H9 (cell line): ENCODE measurements at regions not wholly inside any gene's neighbourhood (a gene's known extent, or its start where the extent isn't known, plus 50 kb on each side); places are given as distances from the start of the nearest gene placed in this dataset.

Source experiments
- DNase-seq: peaks from one replicate; pipeline ENCODE4 v3.0.0-alpha.2; 2017
- H2AFZ ChIP-seq: one replicate; pipeline ENCODE4 v1.6.1; 2013; ENCODE audit warnings: mild to moderate bottlenecking, low read length, control low read depth, moderate library complexity
- H2AK5ac ChIP-seq: 2 replicates; pipeline ENCODE4 v1.6.1; 2013; ENCODE audit warnings: low read length, control low read depth, mixed read lengths; ENCODE audit not compliant: insufficient read length
- H2BK120ac ChIP-seq: one replicate; pipeline ENCODE4 v1.6.1; 2013; ENCODE audit warnings: low read depth, mild to moderate bottlenecking, low read length, control low read depth, inconsistent platforms; ENCODE audit not compliant: poor library complexity, severe bottlenecking
- H2BK12ac ChIP-seq: 2 replicates; pipeline ENCODE4 v1.6.1; 2013; ENCODE audit warnings: low read length, control low read depth, mixed read lengths, low read depth; ENCODE audit not compliant: insufficient read length
- H2BK15ac ChIP-seq: 2 replicates; pipeline ENCODE4 v1.6.1; 2013; ENCODE audit warnings: low read depth, low read length, control low read depth
- H2BK20ac ChIP-seq: one replicate; pipeline ENCODE4 v1.6.1; 2013; ENCODE audit warnings: low read depth, mild to moderate bottlenecking, low read length, control low read depth, inconsistent platforms; ENCODE audit not compliant: poor library complexity, severe bottlenecking
- H2BK5ac ChIP-seq: 2 replicates; pipeline ENCODE4 v1.6.1; 2013; ENCODE audit warnings: low read length, control low read depth, mixed read lengths; ENCODE audit not compliant: insufficient read length
- H3K14ac ChIP-seq: 2 replicates; pipeline ENCODE4 v1.6.1; 2013; ENCODE audit warnings: low read length, control low read depth; ENCODE audit not compliant: insufficient read depth
- H3K18ac ChIP-seq: 2 replicates; pipeline ENCODE4 v1.6.1; 2013; ENCODE audit warnings: low read depth, mild to moderate bottlenecking, mixed read lengths, low read length, control low read depth; ENCODE audit not compliant: insufficient read length
- H3K23ac ChIP-seq: 2 replicates; pipeline ENCODE4 v1.6.1; 2013; ENCODE audit warnings: low read length, control low read depth, mixed read lengths, low read depth; ENCODE audit not compliant: insufficient read length
- H3K23me2 ChIP-seq: 2 replicates; pipeline ENCODE4 v1.6.1; 2013; ENCODE audit warnings: low read depth, mild to moderate bottlenecking, mixed read lengths, low read length, control low read depth; ENCODE audit not compliant: insufficient read length, poor library complexity, severe bottlenecking
- H3K27ac ChIP-seq: 2 replicates; pipeline ENCODE4 v1.5.1; 2013; ENCODE audit warnings: low read length, control low read depth, mixed read lengths, low read depth; ENCODE audit not compliant: insufficient read length
- H3K27me3 ChIP-seq: 2 replicates; pipeline ENCODE4 v1.6.1; 2013; ENCODE audit warnings: low read length, control low read depth, inconsistent platforms; ENCODE audit not compliant: insufficient read depth
- H3K4ac ChIP-seq: 2 replicates; pipeline ENCODE4 v1.6.1; 2013; ENCODE audit warnings: low read depth, mild to moderate bottlenecking, control low read depth, inconsistent platforms, low read length, moderate library complexity
- H3K4me1 ChIP-seq: 2 replicates; pipeline ENCODE4 v1.6.1; 2013; ENCODE audit warnings: low read length, control low read depth, inconsistent platforms; ENCODE audit not compliant: insufficient read depth
- H3K4me2 ChIP-seq: 2 replicates; pipeline ENCODE4 v1.6.1; 2013; ENCODE audit warnings: low read length, control low read depth, mixed read lengths; ENCODE audit not compliant: insufficient read length, insufficient read depth
- H3K56ac ChIP-seq: 2 replicates; pipeline ENCODE4 v1.6.1; 2013; ENCODE audit warnings: low read depth, mild to moderate bottlenecking, mixed read lengths, low read length, control low read depth; ENCODE audit not compliant: insufficient read length
- H3K79me1 ChIP-seq: 2 replicates; pipeline ENCODE4 v1.6.1; 2013; ENCODE audit warnings: low read depth, mild to moderate bottlenecking, moderate library complexity, low read length, control low read depth, inconsistent platforms; ENCODE audit not compliant: insufficient read depth, poor library complexity, severe bottlenecking
- H3K79me2 ChIP-seq: 2 replicates; pipeline ENCODE4 v1.6.1; 2013; ENCODE audit warnings: low read length, control low read depth, inconsistent platforms; ENCODE audit not compliant: insufficient read depth
- H3K9ac ChIP-seq: 2 replicates; pipeline ENCODE4 v1.6.1; 2013; ENCODE audit warnings: low read length, control low read depth, mixed read lengths; ENCODE audit not compliant: insufficient read length; ENCODE audit errors: extremely low read depth
- H3K9me3 ChIP-seq: one replicate; pipeline ENCODE4 v1.6.1; 2013; ENCODE audit warnings: low read depth, low read length, inconsistent platforms; ENCODE audit not compliant: control insufficient read depth
- H3T11ph ChIP-seq: one replicate; pipeline ENCODE4 v1.6.1; 2013; ENCODE audit warnings: mild to moderate bottlenecking, low read length, control low read depth, inconsistent platforms
- H4K20me1 ChIP-seq: one replicate; pipeline ENCODE4 v1.6.1; 2013; ENCODE audit not compliant: control insufficient read depth, insufficient read length, insufficient read depth
- H4K5ac ChIP-seq: 2 replicates; pipeline ENCODE4 v1.6.1; 2013; ENCODE audit warnings: low read depth, mild to moderate bottlenecking, mixed read lengths, low read length, control low read depth; ENCODE audit not compliant: insufficient read length
- H4K8ac ChIP-seq: replicated peaks from 2 replicates; pipeline ENCODE4 v1.6.1; 2013; ENCODE audit warnings: low read length, control low read depth, mixed read lengths, low read depth; ENCODE audit not compliant: insufficient read length
- H4K91ac ChIP-seq: 2 replicates; pipeline ENCODE4 v1.6.1; 2013; ENCODE audit warnings: low read depth, mild to moderate bottlenecking, moderate library complexity, mixed read lengths, low read length, control low read depth; ENCODE audit not compliant: insufficient read length
- H3K27ac Mint-ChIP-seq, 3 experiments: 2 replicates in 2 of 3; 3 replicates in 1 of 3; pipeline ENCODE4 v1.8.0; 2020 to 2021; ENCODE audit warnings: mixed read lengths in 3 of 3, mild to moderate bottlenecking in 1 of 3, moderate library complexity in 1 of 3
- H3K27me3 Mint-ChIP-seq: 2 replicates; pipeline ENCODE4 v1.8.0; 2021; ENCODE audit warnings: low read depth, mild to moderate bottlenecking, moderate library complexity, mixed read lengths
- H3K36me3 Mint-ChIP-seq, 3 experiments: 2 replicates in 2 of 3; 3 replicates in 1 of 3; pipeline ENCODE4 v1.8.0; 2020 to 2021; ENCODE audit warnings: low read depth in 3 of 3, mixed read lengths in 3 of 3; ENCODE audit not compliant: insufficient read depth in 1 of 3
- H3K4me1 Mint-ChIP-seq, 2 experiments: 2 replicates each; pipeline ENCODE4 v1.8.0; 2020; ENCODE audit warnings: mixed read lengths in 2 of 2
- H3K4me3 Mint-ChIP-seq, 2 experiments: 2 replicates in 1 of 2; 3 replicates in 1 of 2; pipeline ENCODE4 v1.8.0; 2020 to 2021; ENCODE audit warnings: mild to moderate bottlenecking in 2 of 2, mixed read lengths in 2 of 2, moderate library complexity in 1 of 2
- H3K9me3 Mint-ChIP-seq, 2 experiments: 2 replicates in 1 of 2; 3 replicates in 1 of 2; pipeline ENCODE4 v1.8.0; 2020; ENCODE audit warnings: mild to moderate bottlenecking in 2 of 2, mixed read lengths in 2 of 2, moderate library complexity in 1 of 2
- CTCF ChIP-seq: fragments of 200-600 bp; sonication (generic); conservative IDR thresholded peaks from 3 replicates; pipeline ENCODE4 v1.8.0; 2021; ENCODE audit warnings: antibody characterized with exemption, mild to moderate bottlenecking
- WGBS: extraction: QIAGEN DNeasy Blood & Tissue Kit; methylation state at CpG from one replicate; pipeline ENCODE4 v1.1.7; 2013; ENCODE audit warnings: missing lambda C conversion rate, low lambda C conversion rate, mixed read lengths; ENCODE audit not compliant: insufficient read length; ENCODE audit errors: extremely low coverage; 5-methylcytosine and 5-hydroxymethylcytosine counted together

- no peak overlapping the region for H3K4me2 ChIP-seq
- no peaks in the 10 kb centered on the region for H3K27me3 Mint-ChIP-seq
- H3K14ac ChIP-seq, result no peak overlapping the region
- peaks cover 0 to 2% (median 0%) of the 10 kb centered on the region in 3 experiments; a peak in 3 of 7 replicates for H3K36me3 Mint-ChIP-seq
- H3T11ph ChIP-seq, result no peak overlapping the region
- H3K9me3 Mint-ChIP-seq, result no peaks in the 10 kb centered on the region; a peak in 2 of 5 replicates
- H3K23me2 ChIP-seq, result peaks cover 4% of the 10 kb centered on the region
- H4K5ac ChIP-seq, result no peak overlapping the region
- H3K4ac ChIP-seq, result no peak overlapping the region
- H3K4me3 Mint-ChIP-seq, result no peak overlapping the region
- H3K27ac ChIP-seq, result no peak overlapping the region
- no peak overlapping the region for H3K18ac ChIP-seq
- no peak overlapping the region for H4K8ac ChIP-seq
- no peak for TF ChIP-seq CTCF
- H2AK5ac ChIP-seq, result no peak overlapping the region
- H3K79me1 ChIP-seq, result no peaks in the 10 kb centered on the region
- no peak overlapping the region for H3K9ac ChIP-seq
- no peaks in the 10 kb centered on the region for H4K20me1 ChIP-seq
- DNase-seq, result no peak
- no peak overlapping the region for H4K91ac ChIP-seq
- H2BK12ac ChIP-seq, result no peak overlapping the region
- no peaks in the 10 kb centered on the region for H3K27me3 ChIP-seq
- no CpG with 5 or more reads among the region's 12 CpGs for WGBS
- no peak overlapping the region for H2BK5ac ChIP-seq
- no peak overlapping the region for H2AFZ ChIP-seq
- no peaks in the 10 kb centered on the region for H3K79me2 ChIP-seq
- H3K4me1 Mint-ChIP-seq, result 0 out of 4 replicates have a peak, but pooled peaks cover 0 to 3% of the 10 kb centered on the region in 2 experiments
- H2BK20ac ChIP-seq, result no peak overlapping the region
- H3K56ac ChIP-seq, result no peak overlapping the region
- 0 out of 7 replicates have a peak overlapping the region, but pooled peaks of 1 of the 3 experiments have one; percentile 25 for H3K27ac Mint-ChIP-seq
- H3K4me1 ChIP-seq, result no peaks in the 10 kb centered on the region
- no peak overlapping the region for H2BK15ac ChIP-seq
- no peak overlapping the region for H2BK120ac ChIP-seq
- no peak overlapping the region for H3K23ac ChIP-seq
- H3K9me3 ChIP-seq, result no peaks in the 10 kb centered on the region
Measured at GRCh38 chr3:80769683-80770082, 991.8 kb downstream of the GBE1 start.
